ENCODE measurements at regions not wholly inside any gene's neighbourhood (a gene's known extent, or its start where the extent isn't known, plus 50 kb on each side); places are given as distances from the start of the nearest gene placed in this dataset.
"Not testable (repeated sequence)": the region's sequence is repeated elsewhere in the genome, so short reads cannot be mapped to it uniquely, and the experiment has no call there.

DNA sequence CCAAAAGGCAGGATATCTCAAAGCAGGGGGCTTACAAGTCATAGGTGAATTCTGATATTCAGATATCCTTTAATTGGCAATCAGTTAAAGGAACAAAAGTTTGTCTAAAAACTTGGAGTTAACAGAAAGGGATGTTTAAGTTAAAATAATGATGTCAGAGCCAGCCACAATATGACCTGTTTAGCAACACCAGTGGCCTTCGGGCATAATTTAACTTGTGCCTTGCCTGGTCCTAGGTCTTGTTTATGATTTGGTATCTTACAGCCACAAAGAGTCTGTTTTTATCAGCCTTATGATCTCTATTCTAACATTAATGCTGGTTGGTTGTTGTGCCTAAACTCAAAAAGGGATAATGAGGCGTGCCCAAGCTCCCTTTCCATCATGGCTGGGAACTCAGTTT lies 252.9 kb downstream of the RNF152 start:
- no peaks in the 10 kb centered on the region for H3K9me3 Mint-ChIP-seq (ENCODE audit: unreplicated experiment)
- TF ChIP-seq, protein P1, sequence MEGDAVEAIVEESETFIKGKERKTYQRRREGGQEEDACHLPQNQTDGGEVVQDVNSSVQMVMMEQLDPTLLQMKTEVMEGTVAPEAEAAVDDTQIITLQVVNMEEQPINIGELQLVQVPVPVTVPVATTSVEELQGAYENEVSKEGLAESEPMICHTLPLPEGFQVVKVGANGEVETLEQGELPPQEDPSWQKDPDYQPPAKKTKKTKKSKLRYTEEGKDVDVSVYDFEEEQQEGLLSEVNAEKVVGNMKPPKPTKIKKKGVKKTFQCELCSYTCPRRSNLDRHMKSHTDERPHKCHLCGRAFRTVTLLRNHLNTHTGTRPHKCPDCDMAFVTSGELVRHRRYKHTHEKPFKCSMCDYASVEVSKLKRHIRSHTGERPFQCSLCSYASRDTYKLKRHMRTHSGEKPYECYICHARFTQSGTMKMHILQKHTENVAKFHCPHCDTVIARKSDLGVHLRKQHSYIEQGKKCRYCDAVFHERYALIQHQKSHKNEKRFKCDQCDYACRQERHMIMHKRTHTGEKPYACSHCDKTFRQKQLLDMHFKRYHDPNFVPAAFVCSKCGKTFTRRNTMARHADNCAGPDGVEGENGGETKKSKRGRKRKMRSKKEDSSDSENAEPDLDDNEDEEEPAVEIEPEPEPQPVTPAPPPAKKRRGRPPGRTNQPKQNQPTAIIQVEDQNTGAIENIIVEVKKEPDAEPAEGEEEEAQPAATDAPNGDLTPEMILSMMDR (IDR thresholded peaks at IDR 0.05; ENCODE audit: partially characterized antibody, unreplicated experiment) = no peak
- H3K27me3 Mint-ChIP-seq (ENCODE audit: unreplicated experiment) = peaks cover 4% of the 10 kb centered on the region
- H3K36me3 Mint-ChIP-seq (ENCODE audit: unreplicated experiment) = no peaks in the 10 kb centered on the region
- no peak overlapping the region for H3K27ac Mint-ChIP-seq (ENCODE audit: unreplicated experiment)
- DNase-seq = no peak
- H3K4me3 Mint-ChIP-seq (ENCODE audit: unreplicated experiment) = no peak overlapping the region
- H3K4me1 Mint-ChIP-seq (ENCODE audit: low read depth, unreplicated experiment) = peaks cover 4% of the 10 kb centered on the region

- Mint-ChIP-seq H3K27me3 (ENCODE audit: unreplicated experiment) (peaks cover 4% of the 10 kb centered on the region), H3K9me3 (ENCODE audit: unreplicated experiment) (no peaks in the 10 kb centered on the region), H3K27ac (ENCODE audit: unreplicated experiment) (no peak overlapping the region), H3K4me1 (ENCODE audit: low read depth, unreplicated experiment) (peaks cover 4% of the 10 kb centered on the region), H3K4me3 (ENCODE audit: unreplicated experiment) (no peak overlapping the region), H3K36me3 (ENCODE audit: unreplicated experiment) (no peaks in the 10 kb centered on the region)
- DNase-seq = no peak
- TF ChIP-seq, protein P1 (IDR thresholded peaks at IDR 0.05; ENCODE audit: partially characterized antibody, unreplicated experiment) = no peak
These were observed 254.8 kb downstream of the RNF152 start for GRCh38 chr18:61637905-61638595.

DNA sequence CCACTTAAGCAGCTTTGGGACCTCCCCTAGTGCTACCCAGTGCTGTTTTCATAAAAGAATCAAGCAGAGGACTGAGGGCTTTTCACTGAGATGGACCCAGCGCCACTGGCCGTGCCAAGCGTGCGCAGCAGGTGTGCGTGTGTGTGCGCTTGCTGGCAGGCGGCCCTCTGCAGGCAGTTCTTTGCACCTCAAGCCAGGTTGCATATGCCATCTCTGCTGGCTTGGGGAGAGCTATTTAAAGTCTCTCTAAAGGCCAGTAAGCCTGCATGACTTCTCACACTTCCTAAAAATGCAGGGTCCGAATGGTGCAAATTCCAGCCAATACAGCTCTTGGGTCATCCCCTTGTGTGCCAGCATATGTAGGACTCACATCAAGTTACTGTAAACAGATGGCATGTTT lies 255.5 kb downstream of the RNF152 start:
- H3K9me3 Mint-ChIP-seq (ENCODE audit: unreplicated experiment) = no peaks in the 10 kb centered on the region
- TF ChIP-seq, protein P1 (IDR thresholded peaks at IDR 0.05; ENCODE audit: partially characterized antibody, unreplicated experiment) = no peak
- no peak overlapping the region for H3K4me3 Mint-ChIP-seq (ENCODE audit: unreplicated experiment)
- H3K36me3 Mint-ChIP-seq (ENCODE audit: unreplicated experiment) = no peaks in the 10 kb centered on the region
- peaks cover 4% of the 10 kb centered on the region for H3K4me1 Mint-ChIP-seq (ENCODE audit: low read depth, unreplicated experiment)
- DNase-seq = peak; percentile 19
- no peak overlapping the region for H3K27ac Mint-ChIP-seq (ENCODE audit: unreplicated experiment)
- peaks cover 4% of the 10 kb centered on the region for H3K27me3 Mint-ChIP-seq (ENCODE audit: unreplicated experiment)

DNA sequence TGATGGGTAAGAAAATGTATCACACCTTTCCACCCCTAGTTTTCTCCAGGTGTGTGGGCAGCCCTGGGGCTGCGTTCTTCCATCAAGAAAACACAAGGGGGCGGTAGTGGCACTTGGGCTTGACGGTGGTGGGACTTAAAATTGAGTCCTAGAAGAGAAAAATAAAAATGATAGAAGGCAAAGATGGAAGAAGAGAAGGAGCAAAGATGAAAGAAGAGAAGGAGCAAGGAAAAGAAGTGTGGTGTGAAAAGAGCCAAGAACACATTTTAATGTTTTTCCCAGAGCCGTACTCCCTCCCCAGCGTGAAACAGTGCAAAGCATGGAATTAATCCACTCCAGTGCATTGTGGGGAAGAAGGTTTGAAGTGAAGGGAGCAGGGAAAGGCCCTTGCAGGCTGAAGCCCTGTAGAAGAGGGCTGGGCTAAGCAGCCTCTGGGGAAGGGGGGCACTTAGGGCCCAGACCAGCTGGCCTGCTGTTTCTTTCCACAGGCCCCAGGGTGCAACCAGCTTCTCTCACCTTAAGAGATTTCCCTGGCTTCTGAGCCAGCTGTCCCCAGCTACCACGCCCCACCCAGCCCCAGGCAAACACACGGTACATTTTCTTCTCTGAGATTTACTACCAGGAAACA lies 256.8 kb downstream of the RNF152 start:
- H3K36me3 Mint-ChIP-seq (ENCODE audit: unreplicated experiment) = no peaks in the 10 kb centered on the region
- H3K27ac Mint-ChIP-seq (ENCODE audit: unreplicated experiment) = peak overlapping the region; percentile 18
- H3K9me3 Mint-ChIP-seq (ENCODE audit: unreplicated experiment) = no peaks in the 10 kb centered on the region
- H3K4me1 Mint-ChIP-seq (ENCODE audit: low read depth, unreplicated experiment) = peaks cover 4% of the 10 kb centered on the region
- H3K27me3 Mint-ChIP-seq (ENCODE audit: unreplicated experiment) = peaks cover 4% of the 10 kb centered on the region
- TF ChIP-seq, protein P1 (IDR thresholded peaks at IDR 0.05; ENCODE audit: partially characterized antibody, unreplicated experiment) = peak; percentile 85
- DNase-seq = peak; percentile 53
- H3K4me3 Mint-ChIP-seq (ENCODE audit: unreplicated experiment) = peak overlapping the region; percentile 16

DNA sequence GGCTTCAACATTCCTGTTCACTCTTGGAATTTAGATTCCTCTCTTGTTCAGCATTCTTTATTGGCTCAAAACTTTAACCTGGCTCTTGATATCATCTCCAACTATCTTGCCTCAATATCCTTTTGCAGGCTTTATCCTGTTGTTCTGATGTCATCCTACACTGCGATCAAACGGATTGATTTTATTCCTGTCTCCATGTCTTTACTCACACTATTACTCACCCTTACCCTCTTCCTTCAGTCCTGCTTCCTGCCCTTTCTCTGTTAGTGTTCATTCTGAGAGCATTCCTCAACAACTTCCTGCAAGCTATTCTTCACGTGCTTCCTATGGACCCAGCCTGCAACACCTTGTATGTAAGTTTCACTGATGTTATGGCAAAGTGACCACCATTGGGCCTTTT lies 264.7 kb downstream of the RNF152 start:
- no peaks in the 10 kb centered on the region for H3K27me3 Mint-ChIP-seq (ENCODE audit: unreplicated experiment)
- H3K9me3 Mint-ChIP-seq (ENCODE audit: unreplicated experiment) = no peaks in the 10 kb centered on the region
- H3K4me3 Mint-ChIP-seq (ENCODE audit: unreplicated experiment) = no peak overlapping the region
- H3K27ac Mint-ChIP-seq (ENCODE audit: unreplicated experiment) = no peak overlapping the region
- H3K36me3 Mint-ChIP-seq (ENCODE audit: unreplicated experiment) = peaks cover 15% of the 10 kb centered on the region
- DNase-seq = no peak
- no peaks in the 10 kb centered on the region for H3K4me1 Mint-ChIP-seq (ENCODE audit: low read depth, unreplicated experiment)
- TF ChIP-seq, protein P1 (IDR thresholded peaks at IDR 0.05; ENCODE audit: partially characterized antibody, unreplicated experiment) = no peak

- peaks cover 24% of the 10 kb centered on the region for H3K36me3 Mint-ChIP-seq (ENCODE audit: unreplicated experiment)
- DNase-seq; H3K27ac Mint-ChIP-seq (ENCODE audit: unreplicated experiment); H3K4me1 Mint-ChIP-seq (ENCODE audit: low read depth, unreplicated experiment); H3K4me3 Mint-ChIP-seq (ENCODE audit: unreplicated experiment); H3K9me3 Mint-ChIP-seq (ENCODE audit: unreplicated experiment); H3K27me3 Mint-ChIP-seq (ENCODE audit: unreplicated experiment): not testable (repeated sequence)
These were observed 268.2 kb downstream of the RNF152 start for GRCh38 chr18:61624631-61625030.

Data from glutamatergic neuron (in vitro differentiated cells).